ENCODE measurements at regions not wholly inside any gene's neighbourhood (a gene's known extent, or its start where the extent isn't known, plus 50 kb on each side); places are given as distances from the start of the nearest gene placed in this dataset.

- ChIA-PET CTCF (interaction anchor here (1.0 to 1.1 kb wide), 2 partner anchors 31 to 43 kb away, joined by 3 to 4 read pairs; no protein-coding TSS in a partner anchor), POLR2A (interaction anchor here (0.8 kb wide), 1 partner anchor 58 kb away, joined by 3 read pairs; no protein-coding TSS in a partner anchor)
- DNase-seq (no peak), ATAC-seq (no peak)
- no peaks in the 10 kb centered on the region for H3K27me3 Mint-ChIP-seq
- H3K4me3 Mint-ChIP-seq: no peak overlapping the region
- no peaks in the 10 kb centered on the region for H3K4me1 Mint-ChIP-seq
- intact Hi-C loops (cut with DNase I, micrococcal nuclease): no loop called here
- H3K27ac Mint-ChIP-seq: no peak overlapping the region
- no peaks in the 10 kb centered on the region for H3K36me3 Mint-ChIP-seq (ENCODE audit: low read depth)
- no peaks in the 10 kb centered on the region for H3K9me3 Mint-ChIP-seq (ENCODE audit: low read depth)
These were observed 81.9 kb downstream of the ATP1A1 start for GRCh38 chr1:116454940-116455339.

- CTCF ChIA-PET: interaction anchor here (1.0 to 1.1 kb wide), 2 partner anchors 30 to 42 kb away, joined by 3 to 4 read pairs; no protein-coding TSS in a partner anchor
- POLR2A ChIA-PET: interaction anchor here (0.7 to 0.8 kb wide), 2 partner anchors 21 to 58 kb away, joined by 3 to 4 read pairs; no protein-coding TSS in a partner anchor
- DNase-seq (no peak), ATAC-seq (no peak)
- Mint-ChIP-seq H3K36me3 (ENCODE audit: low read depth) (no peaks in the 10 kb centered on the region), H3K4me1 (no peaks in the 10 kb centered on the region), H3K27ac (no peak overlapping the region), H3K27me3 (no peaks in the 10 kb centered on the region), H3K9me3 (ENCODE audit: low read depth) (no peaks in the 10 kb centered on the region), H3K4me3 (no peak overlapping the region)
- intact Hi-C loops (cut with DNase I, micrococcal nuclease): no loop called here
These were observed 82.5 kb downstream of the ATP1A1 start for GRCh38 chr1:116455509-116455908.

GRCh38 chr1:116457946-116458604, 85.0 kb downstream of the ATP1A1 start:
- ChIA-PET POLR2A (no interaction called here), CTCF (interaction anchor here (0.6 to 1.5 kb wide), 5 partner anchors 9 to 68 kb away, joined by 3 to 7 read pairs (median 3); no protein-coding TSS in a partner anchor)
- DNase-seq (no peak), ATAC-seq (no peak)
- H3K36me3 Mint-ChIP-seq (ENCODE audit: low read depth): no peaks in the 10 kb centered on the region
- no peaks in the 10 kb centered on the region for H3K9me3 Mint-ChIP-seq (ENCODE audit: low read depth)
- H3K4me3 Mint-ChIP-seq: no peak overlapping the region
- intact Hi-C loops (cut with DNase I, micrococcal nuclease): no loop called here
- no peaks in the 10 kb centered on the region for H3K27me3 Mint-ChIP-seq
- H3K27ac Mint-ChIP-seq: no peak overlapping the region
- no peaks in the 10 kb centered on the region for H3K4me1 Mint-ChIP-seq

- Mint-ChIP-seq H3K9me3 (ENCODE audit: low read depth) (no peaks in the 10 kb centered on the region), H3K36me3 (ENCODE audit: low read depth) (no peaks in the 10 kb centered on the region), H3K27me3 (no peaks in the 10 kb centered on the region), H3K4me3 (no peak overlapping the region), H3K4me1 (no peaks in the 10 kb centered on the region), H3K27ac (no peak overlapping the region)
- intact Hi-C loops (cut with DNase I, micrococcal nuclease): no loop called here
- CTCF ChIA-PET: interaction anchor here (1.5 kb wide), 1 partner anchor 14 kb away, joined by 4 read pairs; no protein-coding TSS in a partner anchor
- ATAC-seq (no peak), DNase-seq (no peak)
- POLR2A ChIA-PET: no interaction called here
These were observed 85.7 kb downstream of the ATP1A1 start for GRCh38 chr1:116458695-116459094.

- no peaks in the 10 kb centered on the region for H3K27me3 Mint-ChIP-seq
- no peaks in the 10 kb centered on the region for H3K36me3 Mint-ChIP-seq (ENCODE audit: low read depth)
- no peak overlapping the region for H3K4me3 Mint-ChIP-seq
- DNase-seq (no peak), ATAC-seq (no peak)
- POLR2A ChIA-PET: no interaction called here
- no peak overlapping the region for H3K27ac Mint-ChIP-seq
- intact Hi-C loops (cut with DNase I, micrococcal nuclease): no loop called here
- CTCF ChIA-PET: interaction anchor here (0.6 to 1.0 kb wide), 2 partner anchors 38 to 337 kb away, joined by 3 read pairs; no protein-coding TSS in a partner anchor
- H3K9me3 Mint-ChIP-seq (ENCODE audit: low read depth): no peaks in the 10 kb centered on the region
- no peaks in the 10 kb centered on the region for H3K4me1 Mint-ChIP-seq
These were observed 87.2 kb downstream of the ATP1A1 start for GRCh38 chr1:116460261-116460660.

GRCh38 chr1:116460783-116461376, 87.8 kb downstream of the ATP1A1 start:
- intact Hi-C loops (cut with DNase I, micrococcal nuclease): no loop called here
- ChIA-PET CTCF (interaction anchor here (1.0 to 2.6 kb wide), 2 partner anchors 25 to 38 kb away, joined by 3 to 13 read pairs; no protein-coding TSS in a partner anchor), POLR2A (no interaction called here)
- Mint-ChIP-seq H3K36me3 (ENCODE audit: low read depth) (no peaks in the 10 kb centered on the region), H3K4me3 (no peak overlapping the region), H3K27me3 (peaks cover 3% of the 10 kb centered on the region), H3K4me1 (no peaks in the 10 kb centered on the region), H3K9me3 (ENCODE audit: low read depth) (no peaks in the 10 kb centered on the region), H3K27ac (no peak overlapping the region)
- no peak for DNase-seq
- ATAC-seq: no peak

GRCh38 chr1:116461723-116462122, 88.7 kb downstream of the ATP1A1 start:
- Mint-ChIP-seq H3K9me3 (ENCODE audit: low read depth) (no peaks in the 10 kb centered on the region), H3K36me3 (ENCODE audit: low read depth) (no peaks in the 10 kb centered on the region), H3K27me3 (peaks cover 3% of the 10 kb centered on the region), H3K4me3 (no peak overlapping the region), H3K27ac (no peak overlapping the region), H3K4me1 (no peaks in the 10 kb centered on the region)
- ChIA-PET CTCF (interaction anchor here (0.7 to 2.6 kb wide), 3 partner anchors 14 to 751 kb away, joined by 3 to 13 read pairs (median 3); no protein-coding TSS in a partner anchor), POLR2A (no interaction called here)
- ATAC-seq (no peak), DNase-seq (no peak)
- intact Hi-C loops (cut with DNase I, micrococcal nuclease): no loop called here

GRCh38 chr1:116462722-116463121, 89.7 kb downstream of the ATP1A1 start:
- Mint-ChIP-seq H3K27ac (no peak overlapping the region), H3K4me1 (no peaks in the 10 kb centered on the region), H3K4me3 (no peak overlapping the region), H3K27me3 (peaks cover 3% of the 10 kb centered on the region), H3K9me3 (ENCODE audit: low read depth) (no peaks in the 10 kb centered on the region), H3K36me3 (ENCODE audit: low read depth) (no peaks in the 10 kb centered on the region)
- intact Hi-C loops (cut with DNase I, micrococcal nuclease): no loop called here
- DNase-seq: no peak
- ATAC-seq: no peak
- ChIA-PET CTCF (interaction anchor here (2.6 kb wide), 1 partner anchor 23 kb away, joined by 13 read pairs; no protein-coding TSS in a partner anchor), POLR2A (no interaction called here)

GRCh38 chr1:116463730-116464129, 90.7 kb downstream of the ATP1A1 start:
- ChIA-PET POLR2A (no interaction called here), CTCF (interaction anchor here (0.7 to 2.6 kb wide), 3 partner anchors 19 to 22 kb away, joined by 4 to 13 read pairs (median 5); no protein-coding TSS in a partner anchor)
- no peak for DNase-seq
- no peaks in the 10 kb centered on the region for H3K4me1 Mint-ChIP-seq
- H3K27me3 Mint-ChIP-seq: peaks cover 3% of the 10 kb centered on the region
- no peak for ATAC-seq
- no peaks in the 10 kb centered on the region for H3K9me3 Mint-ChIP-seq (ENCODE audit: low read depth)
- no peak overlapping the region for H3K4me3 Mint-ChIP-seq
- intact Hi-C loops (cut with DNase I, micrococcal nuclease): no loop called here
- H3K36me3 Mint-ChIP-seq (ENCODE audit: low read depth): no peaks in the 10 kb centered on the region
- no peak overlapping the region for H3K27ac Mint-ChIP-seq
